ENCODE measurements at regions not wholly inside any gene's neighbourhood (a gene's known extent, or its start where the extent isn't known, plus 50 kb on each side); places are given as distances from the start of the nearest gene placed in this dataset.

GRCh38 chr5:89735082-89735481, 674.5 kb downstream of the CETN3 start:
- no peak for TF ChIP-seq CTCF (IDR thresholded peaks at IDR 0.05; ENCODE audit: insufficient read depth, low read length, poor library complexity, severe bottlenecking)
- DNase-seq (ENCODE audit: extremely low read depth, insufficient read length) = no peak
- H3K36me3 ChIP-seq (ENCODE audit: control insufficient read depth, insufficient read depth, low read length) = no peaks in the 10 kb centered on the region
- no peak overlapping the region for H3K4me3 ChIP-seq (replicated peaks; ENCODE audit: low read depth, low read length)
- no peaks in the 10 kb centered on the region for H3K27me3 ChIP-seq (replicated peaks; ENCODE audit: control insufficient read depth, insufficient read depth, low read length)

- DNase-seq (ENCODE audit: extremely low read depth, insufficient read length) = no peak
- Histone ChIP-seq H3K4me3 (replicated peaks; ENCODE audit: low read depth, low read length) (no peak overlapping the region), H3K36me3 (ENCODE audit: control insufficient read depth, insufficient read depth, low read length) (no peaks in the 10 kb centered on the region), H3K27me3 (replicated peaks; ENCODE audit: control insufficient read depth, insufficient read depth, low read length) (no peaks in the 10 kb centered on the region)
- TF ChIP-seq CTCF (IDR thresholded peaks at IDR 0.05; ENCODE audit: insufficient read depth, low read length, poor library complexity, severe bottlenecking) = no peak
Measured at GRCh38 chr5:89733772-89734171, 675.8 kb downstream of the CETN3 start.

- peak; percentile 20 for DNase-seq (ENCODE audit: extremely low read depth, insufficient read length)
- peak; percentile 37 for TF ChIP-seq CTCF (IDR thresholded peaks at IDR 0.05; ENCODE audit: insufficient read depth, low read length, poor library complexity, severe bottlenecking)
- Histone ChIP-seq H3K27me3 (replicated peaks; ENCODE audit: control insufficient read depth, insufficient read depth, low read length) (no peaks in the 10 kb centered on the region), H3K36me3 (ENCODE audit: control insufficient read depth, insufficient read depth, low read length) (no peaks in the 10 kb centered on the region), H3K4me3 (replicated peaks; ENCODE audit: low read depth, low read length) (no peak overlapping the region)
Measured at GRCh38 chr5:89729623-89730301, 679.8 kb downstream of the CETN3 start.

- Histone ChIP-seq H3K36me3 (ENCODE audit: control insufficient read depth, insufficient read depth, low read length) (no peaks in the 10 kb centered on the region), H3K27me3 (replicated peaks; ENCODE audit: control insufficient read depth, insufficient read depth, low read length) (no peaks in the 10 kb centered on the region), H3K4me3 (replicated peaks; ENCODE audit: low read depth, low read length) (no peak overlapping the region)
- no peak for TF ChIP-seq CTCF (IDR thresholded peaks at IDR 0.05; ENCODE audit: insufficient read depth, low read length, poor library complexity, severe bottlenecking)
- DNase-seq (ENCODE audit: extremely low read depth, insufficient read length) = no peak
Measured at GRCh38 chr5:89728750-89729149, 680.8 kb downstream of the CETN3 start.

GRCh38 chr5:89728134-89728533, 681.4 kb downstream of the CETN3 start:
- H3K4me3 ChIP-seq (replicated peaks; ENCODE audit: low read depth, low read length) = no peak overlapping the region
- H3K36me3 ChIP-seq (ENCODE audit: control insufficient read depth, insufficient read depth, low read length) = no peaks in the 10 kb centered on the region
- no peaks in the 10 kb centered on the region for H3K27me3 ChIP-seq (replicated peaks; ENCODE audit: control insufficient read depth, insufficient read depth, low read length)
- no peak for DNase-seq (ENCODE audit: extremely low read depth, insufficient read length)
- no peak for TF ChIP-seq CTCF (IDR thresholded peaks at IDR 0.05; ENCODE audit: insufficient read depth, low read length, poor library complexity, severe bottlenecking)
